Neural progenitor cell (in vitro differentiated cells): ENCODE measurements at regions not wholly inside any gene's neighbourhood (a gene's known extent, or its start where the extent isn't known, plus 50 kb on each side); places are given as distances from the start of the nearest gene placed in this dataset.

ENCODE experiments used
- EZH2 ChIP-seq: fragments of 200-600 bp; sonication (generic); IDR thresholded peaks from 2 replicates; pipeline ENCODE4 v1.6.1; 2017; ENCODE audit warnings: antibody characterized with exemption, mild to moderate bottlenecking, moderate library complexity
- EZH2phosphoT487 ChIP-seq: fragments of 200-600 bp; sonication (generic); IDR thresholded peaks from 2 replicates; pipeline ENCODE4 v1.6.1; 2017; ENCODE audit warnings: antibody characterized with exemption
- TF ChIP-seq, protein P1 (sequence below): fragments of 200-600 bp; sonication (generic); IDR thresholded peaks from 2 replicates; pipeline ENCODE4 v1.5.1; 2017; ENCODE audit warnings: antibody characterized with exemption, mild to moderate bottlenecking

GRCh38 chr3:109607897-109608296 lies 270.6 kb upstream of the DPPA4 start:
- TF ChIP-seq, protein P1, sequence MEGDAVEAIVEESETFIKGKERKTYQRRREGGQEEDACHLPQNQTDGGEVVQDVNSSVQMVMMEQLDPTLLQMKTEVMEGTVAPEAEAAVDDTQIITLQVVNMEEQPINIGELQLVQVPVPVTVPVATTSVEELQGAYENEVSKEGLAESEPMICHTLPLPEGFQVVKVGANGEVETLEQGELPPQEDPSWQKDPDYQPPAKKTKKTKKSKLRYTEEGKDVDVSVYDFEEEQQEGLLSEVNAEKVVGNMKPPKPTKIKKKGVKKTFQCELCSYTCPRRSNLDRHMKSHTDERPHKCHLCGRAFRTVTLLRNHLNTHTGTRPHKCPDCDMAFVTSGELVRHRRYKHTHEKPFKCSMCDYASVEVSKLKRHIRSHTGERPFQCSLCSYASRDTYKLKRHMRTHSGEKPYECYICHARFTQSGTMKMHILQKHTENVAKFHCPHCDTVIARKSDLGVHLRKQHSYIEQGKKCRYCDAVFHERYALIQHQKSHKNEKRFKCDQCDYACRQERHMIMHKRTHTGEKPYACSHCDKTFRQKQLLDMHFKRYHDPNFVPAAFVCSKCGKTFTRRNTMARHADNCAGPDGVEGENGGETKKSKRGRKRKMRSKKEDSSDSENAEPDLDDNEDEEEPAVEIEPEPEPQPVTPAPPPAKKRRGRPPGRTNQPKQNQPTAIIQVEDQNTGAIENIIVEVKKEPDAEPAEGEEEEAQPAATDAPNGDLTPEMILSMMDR: no peak
- TF ChIP-seq EZH2 (no peak), EZH2phosphoT487 (no peak)
